ENCODE measurements at regions not wholly inside any gene's neighbourhood (a gene's known extent, or its start where the extent isn't known, plus 50 kb on each side); places are given as distances from the start of the nearest gene placed in this dataset.

- Mint-ChIP-seq H3K4me3 (no peak overlapping the region), H3K27ac (no peak overlapping the region), H3K36me3 (no peaks in the 10 kb centered on the region), H3K9me3 (no peaks in the 10 kb centered on the region), H3K27me3 (no peaks in the 10 kb centered on the region), H3K4me1 (no peaks in the 10 kb centered on the region)
- ATAC-seq, result peak; percentile 27
These were observed 55.5 kb upstream of the PCDH18 start for GRCh38 chr4:137587796-137588195.

GRCh38 chr4:137583671-137584070, 51.4 kb upstream of the PCDH18 start:
- no peak for ATAC-seq
- no peak overlapping the region for H3K27ac Mint-ChIP-seq
- H3K4me1 Mint-ChIP-seq, result no peaks in the 10 kb centered on the region
- H3K36me3 Mint-ChIP-seq, result no peaks in the 10 kb centered on the region
- H3K9me3 Mint-ChIP-seq, result no peaks in the 10 kb centered on the region
- no peak overlapping the region for H3K4me3 Mint-ChIP-seq
- no peaks in the 10 kb centered on the region for H3K27me3 Mint-ChIP-seq
